ENCODE measurements at regions not wholly inside any gene's neighbourhood (a gene's known extent, or its start where the extent isn't known, plus 50 kb on each side); places are given as distances from the start of the nearest gene placed in this dataset.

GRCh38 chr11:13080861-13081260, 71.7 kb downstream of the RASSF10 start:
- no peak for TF ChIP-seq CTCF (IDR thresholded peaks at IDR 0.05; ENCODE audit: low read depth, low read length)
- no peak for DNase-seq (ENCODE audit: extremely low read depth, low read depth)

- no peak for DNase-seq (ENCODE audit: extremely low read depth, low read depth)
- TF ChIP-seq CTCF (IDR thresholded peaks at IDR 0.05; ENCODE audit: low read depth, low read length) = no peak
Measured at GRCh38 chr11:13082588-13082987, 73.5 kb downstream of the RASSF10 start.

GRCh38 chr11:13090228-13090708, 81.2 kb downstream of the RASSF10 start:
- no peak for TF ChIP-seq CTCF (IDR thresholded peaks at IDR 0.05; ENCODE audit: low read depth, low read length)
- no peak for DNase-seq (ENCODE audit: extremely low read depth, low read depth)

- no peak for TF ChIP-seq CTCF (IDR thresholded peaks at IDR 0.05; ENCODE audit: low read depth, low read length)
- no peak for DNase-seq (ENCODE audit: extremely low read depth, low read depth)
Measured at GRCh38 chr11:13091373-13091772, 82.3 kb downstream of the RASSF10 start.

- DNase-seq (ENCODE audit: extremely low read depth, low read depth) = no peak
- no peak for TF ChIP-seq CTCF (IDR thresholded peaks at IDR 0.05; ENCODE audit: low read depth, low read length)
Measured at GRCh38 chr11:13091804-13092203, 82.7 kb downstream of the RASSF10 start.

GRCh38 chr11:13094930-13095687, 86.0 kb downstream of the RASSF10 start:
- no peak for TF ChIP-seq CTCF (IDR thresholded peaks at IDR 0.05; ENCODE audit: low read depth, low read length)
- DNase-seq (ENCODE audit: extremely low read depth, low read depth) = no peak

GRCh38 chr11:13098063-13098462, 88.9 kb downstream of the RASSF10 start:
- no peak for TF ChIP-seq CTCF (IDR thresholded peaks at IDR 0.05; ENCODE audit: low read depth, low read length)
- DNase-seq (ENCODE audit: extremely low read depth, low read depth) = no peak
